ENCODE measurements at regions not wholly inside any gene's neighbourhood (a gene's known extent, or its start where the extent isn't known, plus 50 kb on each side); places are given as distances from the start of the nearest gene placed in this dataset.

DNA sequence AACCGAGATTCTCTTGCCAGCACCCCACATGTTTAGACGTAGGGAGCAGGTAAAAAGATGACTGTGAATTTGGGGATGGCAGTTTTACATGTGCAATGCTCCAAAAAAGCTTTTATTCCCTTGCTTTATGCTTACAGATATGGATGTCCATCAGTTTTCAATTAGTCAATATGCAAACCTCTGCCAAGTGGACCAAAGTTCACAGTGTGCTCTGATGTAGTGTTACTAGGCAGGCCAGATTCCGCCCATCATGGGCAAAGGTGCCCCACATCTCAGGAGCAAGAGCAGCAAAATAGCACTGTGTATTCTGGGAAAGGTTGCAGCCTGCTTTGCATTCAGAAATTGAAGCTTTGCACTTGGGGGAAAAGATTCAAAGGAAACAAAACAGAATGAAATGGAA is 329.7 kb upstream of the ZEB2 start:
- no peaks in the 10 kb centered on the region for H3K4me1 ChIP-seq (ENCODE audit: control insufficient read depth in 1 of 2, insufficient read depth in 1 of 2, low read depth in 1 of 2, low read length in 1 of 2)
- H3K9me3 ChIP-seq = no peaks in the 10 kb centered on the region
- TF ChIP-seq, protein P1, sequence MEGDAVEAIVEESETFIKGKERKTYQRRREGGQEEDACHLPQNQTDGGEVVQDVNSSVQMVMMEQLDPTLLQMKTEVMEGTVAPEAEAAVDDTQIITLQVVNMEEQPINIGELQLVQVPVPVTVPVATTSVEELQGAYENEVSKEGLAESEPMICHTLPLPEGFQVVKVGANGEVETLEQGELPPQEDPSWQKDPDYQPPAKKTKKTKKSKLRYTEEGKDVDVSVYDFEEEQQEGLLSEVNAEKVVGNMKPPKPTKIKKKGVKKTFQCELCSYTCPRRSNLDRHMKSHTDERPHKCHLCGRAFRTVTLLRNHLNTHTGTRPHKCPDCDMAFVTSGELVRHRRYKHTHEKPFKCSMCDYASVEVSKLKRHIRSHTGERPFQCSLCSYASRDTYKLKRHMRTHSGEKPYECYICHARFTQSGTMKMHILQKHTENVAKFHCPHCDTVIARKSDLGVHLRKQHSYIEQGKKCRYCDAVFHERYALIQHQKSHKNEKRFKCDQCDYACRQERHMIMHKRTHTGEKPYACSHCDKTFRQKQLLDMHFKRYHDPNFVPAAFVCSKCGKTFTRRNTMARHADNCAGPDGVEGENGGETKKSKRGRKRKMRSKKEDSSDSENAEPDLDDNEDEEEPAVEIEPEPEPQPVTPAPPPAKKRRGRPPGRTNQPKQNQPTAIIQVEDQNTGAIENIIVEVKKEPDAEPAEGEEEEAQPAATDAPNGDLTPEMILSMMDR (IDR thresholded peaks at IDR 0.05) = no peak
- H3K4me3 ChIP-seq (ENCODE audit: low read depth in 1 of 2, low read length in 1 of 2) = no peak overlapping the region
- no peak overlapping the region for H3K27ac ChIP-seq
- no peaks in the 10 kb centered on the region for H3K27me3 ChIP-seq
- no peaks in the 10 kb centered on the region for H3K36me3 ChIP-seq

DNA sequence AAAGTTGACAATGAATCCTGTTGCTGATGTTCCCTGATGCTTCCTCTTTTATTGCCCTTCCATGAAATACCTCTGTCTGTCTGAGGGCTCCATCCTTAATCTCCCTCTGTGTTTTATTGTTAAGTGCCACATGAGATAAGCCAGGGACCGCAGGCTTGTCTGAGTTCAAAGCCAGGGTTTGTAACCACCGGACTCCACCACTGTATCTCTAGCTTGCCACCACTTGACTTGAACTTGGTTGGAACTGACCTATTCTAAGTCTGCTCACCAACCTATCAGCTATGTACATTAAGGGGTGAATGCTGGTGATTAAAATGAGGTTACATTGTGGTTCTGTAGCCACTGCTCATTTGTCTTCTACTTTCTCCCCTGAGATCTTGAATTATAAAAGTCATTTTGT is 328.5 kb upstream of the ZEB2 start:
- Histone ChIP-seq H3K4me1 (ENCODE audit: control insufficient read depth in 1 of 2, insufficient read depth in 1 of 2, low read depth in 1 of 2, low read length in 1 of 2) (no peaks in the 10 kb centered on the region), H3K27me3 (no peaks in the 10 kb centered on the region), H3K9me3 (no peaks in the 10 kb centered on the region), H3K27ac (no peak overlapping the region), H3K36me3 (no peaks in the 10 kb centered on the region), H3K4me3 (ENCODE audit: low read depth in 1 of 2, low read length in 1 of 2) (no peak overlapping the region)
- TF ChIP-seq, protein P1 (IDR thresholded peaks at IDR 0.05) = no peak

DNA sequence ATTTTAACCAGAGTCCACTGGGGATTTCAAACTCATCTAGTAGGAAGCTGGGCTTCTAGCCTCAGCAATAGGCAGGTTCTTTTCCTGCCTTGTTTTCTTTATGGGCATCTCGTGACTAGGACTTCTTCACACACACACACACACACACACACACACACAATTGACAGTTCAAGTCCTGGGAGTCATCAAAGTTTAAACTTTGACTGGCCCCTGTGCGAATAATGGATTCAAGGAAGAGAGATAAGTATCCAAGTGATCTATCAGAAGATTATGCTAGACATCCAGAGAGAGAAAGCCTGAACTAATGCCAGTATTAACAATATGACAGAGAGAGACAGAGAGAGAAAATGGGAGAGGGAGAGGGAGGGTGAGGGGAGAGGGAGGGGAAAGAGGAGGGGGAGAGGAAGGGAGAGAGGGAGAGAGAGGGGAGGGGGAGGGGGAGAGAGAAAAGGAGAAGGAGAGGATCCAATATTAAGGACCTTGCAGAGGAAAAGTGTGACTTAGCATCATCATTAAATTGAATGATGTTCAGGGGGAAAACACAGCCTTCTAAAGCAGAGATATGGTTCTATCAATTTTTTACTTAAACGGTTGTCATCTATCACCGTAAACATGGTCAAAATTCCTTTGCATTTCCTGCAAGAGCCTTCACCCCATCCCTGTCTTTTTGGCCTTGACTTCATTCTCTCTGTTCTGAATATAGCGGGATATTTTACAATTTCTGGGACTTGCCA is 327.6 kb upstream of the ZEB2 start:
- no peaks in the 10 kb centered on the region for H3K4me1 ChIP-seq (ENCODE audit: control insufficient read depth in 1 of 2, insufficient read depth in 1 of 2, low read depth in 1 of 2, low read length in 1 of 2)
- TF ChIP-seq, protein P1 (IDR thresholded peaks at IDR 0.05) = no peak
- H3K4me3 ChIP-seq (ENCODE audit: low read depth in 1 of 2, low read length in 1 of 2) = no peak overlapping the region
- H3K9me3 ChIP-seq = no peaks in the 10 kb centered on the region
- no peak overlapping the region for H3K27ac ChIP-seq
- H3K36me3 ChIP-seq = no peaks in the 10 kb centered on the region
- no peaks in the 10 kb centered on the region for H3K27me3 ChIP-seq

DNA sequence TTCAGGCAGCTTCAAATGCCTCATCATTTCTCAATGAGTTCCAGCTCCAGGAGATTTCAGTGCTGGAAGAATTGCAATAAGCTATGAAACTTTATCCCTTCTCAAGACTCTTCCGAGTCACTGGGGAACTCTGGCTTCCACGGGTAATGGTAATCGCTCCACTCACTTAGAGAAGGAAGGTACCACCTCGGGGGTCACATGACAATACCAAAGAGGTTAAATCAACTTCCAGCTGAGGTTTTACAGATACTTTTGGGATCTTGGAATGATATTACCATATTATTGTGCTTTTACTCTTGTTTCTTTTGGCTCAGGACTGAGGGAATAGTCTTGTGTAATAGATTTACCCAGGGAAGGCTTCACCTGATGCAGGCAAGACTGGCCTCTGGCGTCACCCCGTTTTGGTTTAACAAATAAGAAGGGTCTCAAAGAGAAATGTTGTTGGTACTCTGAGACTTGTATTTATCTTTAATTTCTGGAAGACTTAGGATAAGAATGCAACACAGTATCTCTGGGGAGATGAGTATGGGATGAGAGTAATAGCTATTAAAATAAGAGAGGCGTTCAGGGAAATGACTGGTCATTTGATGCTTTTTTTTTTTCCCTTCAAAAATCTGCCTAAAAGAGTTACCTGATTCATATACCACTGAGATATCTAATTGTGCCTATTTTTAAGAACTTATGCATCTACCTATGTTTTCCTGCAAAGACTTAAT is 316.9 kb upstream of the ZEB2 start:
- no peaks in the 10 kb centered on the region for H3K4me1 ChIP-seq (ENCODE audit: control insufficient read depth in 1 of 2, insufficient read depth in 1 of 2, low read depth in 1 of 2, low read length in 1 of 2)
- TF ChIP-seq, protein P1 (IDR thresholded peaks at IDR 0.05) = no peak
- H3K4me3 ChIP-seq (ENCODE audit: low read depth in 1 of 2, low read length in 1 of 2) = no peak overlapping the region
- H3K36me3 ChIP-seq = no peaks in the 10 kb centered on the region
- H3K9me3 ChIP-seq = no peaks in the 10 kb centered on the region
- H3K27me3 ChIP-seq = no peaks in the 10 kb centered on the region
- no peak overlapping the region for H3K27ac ChIP-seq

DNA sequence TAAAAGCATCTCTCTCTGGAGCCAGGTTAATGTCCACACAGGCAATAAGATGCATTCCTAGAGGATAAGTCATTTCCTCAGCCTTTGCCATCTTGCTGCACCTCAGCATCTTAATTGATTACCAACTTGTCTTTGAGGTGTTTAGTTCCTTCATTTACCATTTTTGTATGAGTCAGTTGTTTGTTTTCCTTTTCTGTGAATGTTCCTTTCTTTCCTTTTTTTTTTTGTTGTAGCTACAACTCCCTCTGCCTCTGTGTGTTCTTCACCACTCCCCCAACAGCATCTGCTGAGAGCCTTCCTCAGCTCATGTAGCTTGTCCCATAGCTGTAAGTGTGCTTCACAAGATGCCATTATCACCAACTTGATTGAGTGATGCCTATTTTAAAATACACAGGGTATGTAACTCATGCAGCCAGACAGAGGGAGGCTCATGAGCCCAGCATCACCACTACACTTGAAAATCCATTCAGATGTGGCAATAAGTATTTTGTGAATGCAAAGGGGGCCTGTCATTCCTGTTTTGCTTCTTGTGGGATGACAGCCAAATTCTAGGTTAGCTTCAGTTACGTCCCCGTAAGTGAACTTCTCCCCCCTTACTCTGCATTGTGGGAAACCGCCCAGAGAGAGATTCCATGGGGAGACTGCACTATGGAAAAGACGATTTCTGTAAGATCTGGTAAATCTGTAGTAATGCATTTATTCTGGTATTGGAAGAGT is 315.9 kb upstream of the ZEB2 start:
- Histone ChIP-seq H3K36me3 (no peaks in the 10 kb centered on the region), H3K27me3 (no peaks in the 10 kb centered on the region), H3K4me3 (ENCODE audit: low read depth in 1 of 2, low read length in 1 of 2) (no peak overlapping the region), H3K27ac (no peak overlapping the region), H3K9me3 (no peaks in the 10 kb centered on the region), H3K4me1 (ENCODE audit: control insufficient read depth in 1 of 2, insufficient read depth in 1 of 2, low read depth in 1 of 2, low read length in 1 of 2) (no peaks in the 10 kb centered on the region)
- TF ChIP-seq, protein P1 (IDR thresholded peaks at IDR 0.05) = no peak

All from neutrophil (primary cell).